Skeletal muscle satellite cell (primary cell): ENCODE measurements at regions not wholly inside any gene's neighbourhood (a gene's known extent, or its start where the extent isn't known, plus 50 kb on each side); places are given as distances from the start of the nearest gene placed in this dataset.

Source experiments
- H3K27me3 ChIP-seq: 2 replicates; pipeline ENCODE4 v1.7.0; 2013; ENCODE audit warnings: low read length; ENCODE audit not compliant: control insufficient read depth, insufficient read depth
- H3K36me3 ChIP-seq: 2 replicates; pipeline ENCODE4 v1.7.0; 2013; ENCODE audit warnings: mild to moderate bottlenecking, control low read depth, low read length; ENCODE audit not compliant: insufficient read depth
- H3K4me1 ChIP-seq: 2 replicates; pipeline ENCODE4 v1.7.0; 2013; ENCODE audit warnings: low read length; ENCODE audit not compliant: control insufficient read depth, insufficient read depth
- H3K4me2 ChIP-seq: 2 replicates; pipeline ENCODE4 v1.7.0; 2013; ENCODE audit warnings: mild to moderate bottlenecking, low read length
- H3K4me3 ChIP-seq: 2 replicates; pipeline ENCODE4 v1.7.0; 2013; ENCODE audit warnings: low read length
- H3K9ac ChIP-seq: 2 replicates; pipeline ENCODE4 v1.7.0; 2013; ENCODE audit warnings: mild to moderate bottlenecking, low read depth, low read length, moderate library complexity
- H3K9me3 ChIP-seq: replicated peaks from 2 replicates; pipeline ENCODE4 v1.7.0; 2013; ENCODE audit warnings: mild to moderate bottlenecking, control low read depth, low read length

- H3K9me3 ChIP-seq: no peaks in the 10 kb centered on the region
These were observed 1092.0 kb upstream of the MAP3K7 start for GRCh38 chr6:91678679-91679446.

GRCh38 chr6:91672201-91672600 is 1085.3 kb upstream of the MAP3K7 start:
- H3K4me3 ChIP-seq: no peak overlapping the region
- H3K9me3 ChIP-seq: no peaks in the 10 kb centered on the region
- no peaks in the 10 kb centered on the region for H3K36me3 ChIP-seq
- no peaks in the 10 kb centered on the region for H3K4me1 ChIP-seq
- no peaks in the 10 kb centered on the region for H3K27me3 ChIP-seq
- no peak overlapping the region for H3K4me2 ChIP-seq
- no peak overlapping the region for H3K9ac ChIP-seq

More at GRCh38 chr6:91678679-91679446, 1092.0 kb upstream of the MAP3K7 start:
- H3K36me3 ChIP-seq: no peaks in the 10 kb centered on the region
- H3K9ac ChIP-seq: no peak overlapping the region
- H3K4me1 ChIP-seq: no peaks in the 10 kb centered on the region
- no peak overlapping the region for H3K4me3 ChIP-seq
- H3K4me2 ChIP-seq: no peak overlapping the region
- no peaks in the 10 kb centered on the region for H3K27me3 ChIP-seq

- Histone ChIP-seq H3K4me2 (peak overlapping the region; percentile 37), H3K36me3 (no peaks in the 10 kb centered on the region), H3K27me3 (no peaks in the 10 kb centered on the region), H3K9me3 (no peaks in the 10 kb centered on the region), H3K9ac (no peak overlapping the region), H3K4me1 (no peaks in the 10 kb centered on the region), H3K4me3 (no peak overlapping the region)
These were observed 1083.0 kb upstream of the MAP3K7 start for GRCh38 chr6:91669871-91670268.

GRCh38 chr6:91669154-91669870 is 1082.4 kb upstream of the MAP3K7 start:
- Histone ChIP-seq H3K9ac (no peak overlapping the region), H3K27me3 (no peaks in the 10 kb centered on the region), H3K4me1 (no peaks in the 10 kb centered on the region), H3K4me2 (peak overlapping the region; percentile 37), H3K36me3 (no peaks in the 10 kb centered on the region), H3K4me3 (peak overlapping the region; percentile 45), H3K9me3 (no peaks in the 10 kb centered on the region)

GRCh38 chr6:91667596-91667995 is 1080.7 kb upstream of the MAP3K7 start:
- H3K27me3 ChIP-seq: no peaks in the 10 kb centered on the region
- no peak overlapping the region for H3K9ac ChIP-seq
- no peaks in the 10 kb centered on the region for H3K4me1 ChIP-seq
- no peaks in the 10 kb centered on the region for H3K36me3 ChIP-seq
- no peak overlapping the region for H3K4me2 ChIP-seq
- no peak overlapping the region for H3K4me3 ChIP-seq
- H3K9me3 ChIP-seq: no peaks in the 10 kb centered on the region

GRCh38 chr6:91664327-91664959 is 1077.6 kb upstream of the MAP3K7 start:
- Histone ChIP-seq H3K9me3 (no peaks in the 10 kb centered on the region), H3K4me1 (no peaks in the 10 kb centered on the region), H3K27me3 (no peaks in the 10 kb centered on the region), H3K36me3 (no peaks in the 10 kb centered on the region), H3K4me2 (no peak overlapping the region), H3K9ac (no peak overlapping the region), H3K4me3 (no peak overlapping the region)

GRCh38 chr6:91660893-91661292 is 1074.0 kb upstream of the MAP3K7 start:
- Histone ChIP-seq H3K9me3 (no peaks in the 10 kb centered on the region), H3K4me1 (no peaks in the 10 kb centered on the region), H3K4me2 (no peak overlapping the region), H3K27me3 (no peaks in the 10 kb centered on the region), H3K4me3 (no peak overlapping the region), H3K9ac (no peak overlapping the region), H3K36me3 (no peaks in the 10 kb centered on the region)

GRCh38 chr6:91659891-91660290 is 1073.0 kb upstream of the MAP3K7 start:
- Histone ChIP-seq H3K4me2 (no peak overlapping the region), H3K9me3 (no peaks in the 10 kb centered on the region), H3K36me3 (no peaks in the 10 kb centered on the region), H3K4me3 (no peak overlapping the region), H3K9ac (no peak overlapping the region), H3K4me1 (no peaks in the 10 kb centered on the region), H3K27me3 (no peaks in the 10 kb centered on the region)

- Histone ChIP-seq H3K27me3 (no peaks in the 10 kb centered on the region), H3K9me3 (no peaks in the 10 kb centered on the region), H3K36me3 (no peaks in the 10 kb centered on the region), H3K4me1 (no peaks in the 10 kb centered on the region), H3K4me2 (no peak overlapping the region), H3K4me3 (no peak overlapping the region), H3K9ac (no peak overlapping the region)
These were observed 1067.9 kb upstream of the MAP3K7 start for GRCh38 chr6:91654793-91655192.

GRCh38 chr6:91654357-91654756 is 1067.5 kb upstream of the MAP3K7 start:
- no peaks in the 10 kb centered on the region for H3K4me1 ChIP-seq
- H3K9ac ChIP-seq: no peak overlapping the region
- no peaks in the 10 kb centered on the region for H3K36me3 ChIP-seq
- H3K4me3 ChIP-seq: no peak overlapping the region
- no peaks in the 10 kb centered on the region for H3K27me3 ChIP-seq
- no peak overlapping the region for H3K4me2 ChIP-seq
- H3K9me3 ChIP-seq: no peaks in the 10 kb centered on the region

- Histone ChIP-seq H3K4me3 (no peak overlapping the region), H3K9me3 (no peaks in the 10 kb centered on the region), H3K36me3 (no peaks in the 10 kb centered on the region), H3K9ac (no peak overlapping the region), H3K4me2 (no peak overlapping the region), H3K4me1 (no peaks in the 10 kb centered on the region), H3K27me3 (no peaks in the 10 kb centered on the region)
These were observed 1067.0 kb upstream of the MAP3K7 start for GRCh38 chr6:91653895-91654294.
